HEK293T (cell line): ENCODE measurements at regions not wholly inside any gene's neighbourhood (a gene's known extent, or its start where the extent isn't known, plus 50 kb on each side); places are given as distances from the start of the nearest gene placed in this dataset.

ENCODE experiments used
- CTCF ChIA-PET: fragments of 350-600 bp; formaldehyde crosslinking; extraction: SDS; loops from one replicate; lab custom pipeline; 2021; ENCODE audit warnings: antibody characterized with exemption, inconsistent platforms; lab: Yijun Ruan, JAX
- POLR2A ChIA-PET: fragments of 350-600 bp; formaldehyde crosslinking; extraction: SDS; loops from one replicate; lab custom pipeline; 2020; ENCODE audit warnings: antibody characterized with exemption, inconsistent platforms; lab: Yijun Ruan, JAX
- DNase-seq: peaks from one replicate; pipeline ENCODE4 v3.0.0; 2012; ENCODE audit warnings: mixed read lengths; ENCODE audit errors: extremely low spot score
- ARNT ChIP-seq: fragments of 450-650 bp; IDR thresholded peaks from 2 replicates; pipeline ENCODE4 v1.6.1; 2017; ENCODE audit warnings: mild to moderate bottlenecking
- BHLHE40 ChIP-seq: fragments of 450-650 bp; IDR thresholded peaks from 2 replicates; pipeline ENCODE4 v1.6.1; 2016; ENCODE audit warnings: mild to moderate bottlenecking, moderate library complexity, borderline replicate concordance
- ELF4 ChIP-seq: fragments of 450-650 bp; IDR thresholded peaks from 2 replicates; pipeline ENCODE4 v1.6.1; 2017; ENCODE audit warnings: antibody characterized with exemption
- FOXA1 ChIP-seq: fragments of 450-650 bp; IDR thresholded peaks from 2 replicates; pipeline ENCODE4 v1.6.1; 2016; ENCODE audit warnings: mild to moderate bottlenecking
- FOXK2 ChIP-seq: fragments of 450-650 bp; IDR thresholded peaks from 2 replicates; pipeline ENCODE4 v1.6.1; 2016; ENCODE audit warnings: mild to moderate bottlenecking
- FOXM1 ChIP-seq: fragments of 450-650 bp; IDR thresholded peaks from 2 replicates; pipeline ENCODE4 v1.6.1; 2017; ENCODE audit warnings: mild to moderate bottlenecking, borderline replicate concordance
- HDGF ChIP-seq: fragments of 450-650 bp; IDR thresholded peaks from 2 replicates; pipeline ENCODE4 v1.6.1; 2017; ENCODE audit warnings: antibody characterized with exemption, borderline replicate concordance
- L3MBTL2 ChIP-seq: fragments of 450-650 bp; conservative IDR thresholded peaks from 2 replicates; pipeline ENCODE4 v1.6.1; 2016; ENCODE audit warnings: mild to moderate bottlenecking
- LEF1 ChIP-seq: fragments of 450-650 bp; IDR thresholded peaks from 2 replicates; pipeline ENCODE4 v1.6.1; 2017; ENCODE audit warnings: mild to moderate bottlenecking, borderline replicate concordance
- NFRKB ChIP-seq: fragments of 450-650 bp; IDR thresholded peaks from 2 replicates; pipeline ENCODE4 v1.6.1; 2016; ENCODE audit warnings: mild to moderate bottlenecking, moderate library complexity
- SP1 ChIP-seq: fragments of 450-650 bp; IDR thresholded peaks from 2 replicates; pipeline ENCODE4 v1.6.1; 2017
- SUZ12 ChIP-seq: fragments of 450-650 bp; IDR thresholded peaks from 2 replicates; pipeline ENCODE4 v1.6.1; 2016; ENCODE audit warnings: mild to moderate bottlenecking
- TARDBP ChIP-seq: fragments of 450-650 bp; IDR thresholded peaks from 2 replicates; pipeline ENCODE4 v1.6.1; 2016
- ZNF384 ChIP-seq: fragments of 450-650 bp; IDR thresholded peaks from 2 replicates; pipeline ENCODE4 v1.6.1; 2016
- TF ChIP-seq, protein P1 (sequence below): fragments of 450-650 bp; IDR thresholded peaks from 2 replicates; pipeline ENCODE4 v1.6.1; 2016

DNA sequence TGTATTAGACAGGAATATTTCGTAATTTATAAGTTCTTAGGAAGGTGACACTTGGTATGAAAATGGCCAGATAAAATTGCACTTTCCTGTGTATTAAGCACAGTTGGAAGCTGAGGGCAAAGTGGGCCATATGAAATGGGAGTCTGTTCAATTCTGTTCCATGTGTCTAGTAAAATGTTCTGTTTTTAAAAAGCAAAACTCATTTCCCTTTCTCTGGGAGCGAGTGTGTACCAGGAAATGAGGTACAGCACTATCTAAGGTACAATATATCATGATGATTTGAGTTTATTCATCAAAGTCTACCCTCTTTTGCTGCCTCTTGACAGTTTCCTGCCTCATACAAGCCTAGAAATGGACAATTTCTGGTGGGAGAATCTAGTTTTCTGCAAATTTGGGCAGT is 51.2 kb upstream of the KCNN2 start:
- CTCF ChIA-PET = no interaction called here
- POLR2A ChIA-PET = no interaction called here

GRCh38 chr5:114311281-114311680 is 50.6 kb upstream of the KCNN2 start:
- CTCF ChIA-PET = no interaction called here
- POLR2A ChIA-PET = no interaction called here
- no peak for TF ChIP-seq FOXM1
- no peak for TF ChIP-seq FOXA1
- no peak for TF ChIP-seq HDGF
- TF ChIP-seq NFRKB = no peak
- no peak for TF ChIP-seq ELF4
- TF ChIP-seq TARDBP = no peak
- TF ChIP-seq FOXK2 = no peak
- TF ChIP-seq BHLHE40 = no peak
- no peak for TF ChIP-seq LEF1
- TF ChIP-seq, protein P1, sequence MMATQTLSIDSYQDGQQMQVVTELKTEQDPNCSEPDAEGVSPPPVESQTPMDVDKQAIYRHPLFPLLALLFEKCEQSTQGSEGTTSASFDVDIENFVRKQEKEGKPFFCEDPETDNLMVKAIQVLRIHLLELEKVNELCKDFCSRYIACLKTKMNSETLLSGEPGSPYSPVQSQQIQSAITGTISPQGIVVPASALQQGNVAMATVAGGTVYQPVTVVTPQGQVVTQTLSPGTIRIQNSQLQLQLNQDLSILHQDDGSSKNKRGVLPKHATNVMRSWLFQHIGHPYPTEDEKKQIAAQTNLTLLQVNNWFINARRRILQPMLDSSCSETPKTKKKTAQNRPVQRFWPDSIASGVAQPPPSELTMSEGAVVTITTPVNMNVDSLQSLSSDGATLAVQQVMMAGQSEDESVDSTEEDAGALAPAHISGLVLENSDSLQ = no peak
- TF ChIP-seq ARNT = no peak
- TF ChIP-seq L3MBTL2 = no peak
- TF ChIP-seq ZNF384 = no peak
- no peak for TF ChIP-seq SP1
- TF ChIP-seq SUZ12 = no peak

More for the DNA sequence above, 51.2 kb upstream of the KCNN2 start:
- TF ChIP-seq FOXM1 (no peak), HDGF (no peak), FOXK2 (no peak)
- no peak for DNase-seq

GRCh38 chr5:114311968-114312367 is 49.9 kb upstream of the KCNN2 start:
- no peak for DNase-seq
- ChIA-PET CTCF (no interaction called here), POLR2A (no interaction called here)
- TF ChIP-seq FOXA1 (no peak), ELF4 (no peak), SUZ12 (no peak), FOXK2 (no peak), NFRKB (no peak), FOXM1 (no peak)

More at GRCh38 chr5:114311281-114311680, 50.6 kb upstream of the KCNN2 start:
- DNase-seq = no peak
